Testis (tissue), 2 donors: ENCODE measurements at regions not wholly inside any gene's neighbourhood (a gene's known extent, or its start where the extent isn't known, plus 50 kb on each side); places are given as distances from the start of the nearest gene placed in this dataset.

Source experiments
- CTCF ChIP-seq, 3 experiments: fragments of 450-650 bp in 2 of 3; fragments of 200-600 bp in 1 of 3; sonication (generic) in 1 of 3; IDR thresholded peaks; one replicate each; pipeline ENCODE4 v1.5.1; 2016 to 2019; ENCODE audit warnings: antibody characterized with exemption in 3 of 3, mild to moderate bottlenecking in 2 of 3, moderate library complexity in 1 of 3
- POLR2A ChIP-seq: fragments of 450-650 bp; IDR thresholded peaks from one replicate; pipeline ENCODE4 v1.6.1; 2017; ENCODE audit warnings: antibody characterized with exemption, mild to moderate bottlenecking, moderate library complexity

GRCh38 chr5:52409835-52410234 lies 377.9 kb upstream of the ITGA1 start:
- no peak for TF ChIP-seq CTCF (IDR thresholded peaks at IDR 0.05)
- no peak for TF ChIP-seq POLR2A
